ENCODE measurements at regions not wholly inside any gene's neighbourhood (a gene's known extent, or its start where the extent isn't known, plus 50 kb on each side); places are given as distances from the start of the nearest gene placed in this dataset.

- no peak for TF ChIP-seq EZH2phosphoT487 (IDR thresholded peaks at IDR 0.05; ENCODE audit: low read length)
- TF ChIP-seq, protein P1, sequence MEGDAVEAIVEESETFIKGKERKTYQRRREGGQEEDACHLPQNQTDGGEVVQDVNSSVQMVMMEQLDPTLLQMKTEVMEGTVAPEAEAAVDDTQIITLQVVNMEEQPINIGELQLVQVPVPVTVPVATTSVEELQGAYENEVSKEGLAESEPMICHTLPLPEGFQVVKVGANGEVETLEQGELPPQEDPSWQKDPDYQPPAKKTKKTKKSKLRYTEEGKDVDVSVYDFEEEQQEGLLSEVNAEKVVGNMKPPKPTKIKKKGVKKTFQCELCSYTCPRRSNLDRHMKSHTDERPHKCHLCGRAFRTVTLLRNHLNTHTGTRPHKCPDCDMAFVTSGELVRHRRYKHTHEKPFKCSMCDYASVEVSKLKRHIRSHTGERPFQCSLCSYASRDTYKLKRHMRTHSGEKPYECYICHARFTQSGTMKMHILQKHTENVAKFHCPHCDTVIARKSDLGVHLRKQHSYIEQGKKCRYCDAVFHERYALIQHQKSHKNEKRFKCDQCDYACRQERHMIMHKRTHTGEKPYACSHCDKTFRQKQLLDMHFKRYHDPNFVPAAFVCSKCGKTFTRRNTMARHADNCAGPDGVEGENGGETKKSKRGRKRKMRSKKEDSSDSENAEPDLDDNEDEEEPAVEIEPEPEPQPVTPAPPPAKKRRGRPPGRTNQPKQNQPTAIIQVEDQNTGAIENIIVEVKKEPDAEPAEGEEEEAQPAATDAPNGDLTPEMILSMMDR (IDR thresholded peaks at IDR 0.05; ENCODE audit: low read length) = no peak
Observed at GRCh38 chr15:62849316-62850106, 193.0 kb upstream of the TPM1 start.

Data from MM.1S (cell line).